IMR-90 (cell line): ENCODE measurements at regions not wholly inside any gene's neighbourhood (a gene's known extent, or its start where the extent isn't known, plus 50 kb on each side); places are given as distances from the start of the nearest gene placed in this dataset.

Source experiments
- ATAC-seq: fragments of 200-7000 bp; cut with Tn5 transposase; 2 replicates; pipeline ENCODE4 v1.9.1; 2020; ENCODE audit warnings: low read depth, mild to moderate bottlenecking, moderate library complexity
- BruUV-seq: library from RNA; stranded (reverse); fragments of 400-500 nt; replicated peaks from 2 replicates; lab custom pipeline; 2021; lab: Mats Ljungman, UMichigan
- CTCF ChIA-PET: fragments of 300-600 bp; formaldehyde crosslinking; extraction: SDS; loops from one replicate; lab custom pipeline; 2021; ENCODE audit warnings: antibody characterized with exemption; lab: Yijun Ruan, JAX
- POLR2A ChIA-PET: fragments of 300-600 bp; sonication (Branson Sonifier 250); formaldehyde crosslinking; loops from one replicate; lab custom pipeline; 2022; ENCODE audit warnings: antibody characterized with exemption; ENCODE audit not compliant: unreplicated experiment; lab: Charles Lee
- DNase-seq: peaks from one replicate; pipeline ENCODE4 v3.0.0; 2013
- H2AFZ ChIP-seq: replicated peaks from 2 replicates; pipeline ENCODE3; 2013; ENCODE audit warnings: low read length, mild to moderate bottlenecking; ENCODE audit not compliant: poor library complexity
- H2AK5ac ChIP-seq: 2 replicates; pipeline ENCODE4 v1.6.1; 2013; ENCODE audit warnings: low read depth, low read length, inconsistent platforms
- H2AK9ac ChIP-seq: replicated peaks from 2 replicates; pipeline ENCODE3; 2013; ENCODE audit warnings: mild to moderate bottlenecking, low read depth, low read length, moderate library complexity; ENCODE audit not compliant: poor library complexity
- H2BK120ac ChIP-seq: 2 replicates; pipeline ENCODE4 v1.6.1; 2013; ENCODE audit warnings: low read depth, low read length, inconsistent platforms
- H2BK15ac ChIP-seq: 3 replicates; pipeline ENCODE4 v1.6.1; 2013; ENCODE audit warnings: low read depth, low read length, inconsistent platforms
- H2BK20ac ChIP-seq: 2 replicates; pipeline ENCODE4 v1.6.1; 2013; ENCODE audit warnings: low read depth, mild to moderate bottlenecking, inconsistent platforms, low read length, moderate library complexity
- H2BK5ac ChIP-seq: 2 replicates; pipeline ENCODE4 v1.6.1; 2013; ENCODE audit warnings: mild to moderate bottlenecking, low read depth, low read length, inconsistent platforms; ENCODE audit not compliant: poor library complexity, severe bottlenecking
- H3K14ac ChIP-seq: replicated peaks from 2 replicates; pipeline ENCODE4 v1.6.1; 2013; ENCODE audit warnings: low read depth, low read length, inconsistent platforms
- H3K18ac ChIP-seq: 2 replicates; pipeline ENCODE4 v1.6.1; 2013; ENCODE audit warnings: low read depth, low read length, control low read depth
- H3K23ac ChIP-seq: 2 replicates; pipeline ENCODE4 v1.6.1; 2013; ENCODE audit warnings: low read depth, low read length, inconsistent platforms
- H3K27ac ChIP-seq: 2 replicates; pipeline ENCODE4 v1.5.1; 2013; ENCODE audit warnings: mild to moderate bottlenecking, control low read depth, low read length; ENCODE audit not compliant: insufficient read depth
- H3K27me3 ChIP-seq: 2 replicates; pipeline ENCODE4 v1.6.1; 2013; ENCODE audit warnings: low read length; ENCODE audit not compliant: control insufficient read depth, insufficient read depth
- H3K36me3 ChIP-seq: 2 replicates; pipeline ENCODE4 v1.6.1; 2013; ENCODE audit warnings: low read length, mixed read lengths; ENCODE audit not compliant: control insufficient read depth, insufficient read depth
- H3K4ac ChIP-seq: 2 replicates; pipeline ENCODE4 v1.6.1; 2013; ENCODE audit warnings: low read depth, low read length, inconsistent platforms
- H3K4me1 ChIP-seq: 2 replicates; pipeline ENCODE4 v1.6.1; 2013; ENCODE audit warnings: low read length, mixed read lengths; ENCODE audit not compliant: control insufficient read depth, insufficient read depth
- H3K4me2 ChIP-seq: 2 replicates; pipeline ENCODE4 v1.6.1; 2013; ENCODE audit warnings: low read depth, mild to moderate bottlenecking, control low read depth, low read length, moderate library complexity
- H3K4me3 ChIP-seq: 2 replicates; pipeline ENCODE4 v1.5.1; 2013; ENCODE audit warnings: low read depth, mild to moderate bottlenecking, control low read depth, low read length, moderate library complexity; ENCODE audit not compliant: insufficient read depth
- H3K56ac ChIP-seq: 2 replicates; pipeline ENCODE4 v1.6.1; 2013; ENCODE audit warnings: low read length, inconsistent platforms; ENCODE audit not compliant: insufficient read depth; ENCODE audit errors: extremely low read depth
- H3K79me1 ChIP-seq, 2 experiments: 2 replicates each; pipeline ENCODE4 v1.6.1; 2013; ENCODE audit warnings: low read length in 2 of 2, inconsistent platforms in 1 of 2, low read depth in 1 of 2
- H3K9ac ChIP-seq: 2 replicates; pipeline ENCODE4 v1.6.1; 2013; ENCODE audit warnings: low read depth, low read length, control low read depth
- H3K9me1 ChIP-seq: 2 replicates; pipeline ENCODE4 v1.6.1; 2013; ENCODE audit warnings: low read length, inconsistent platforms; ENCODE audit not compliant: insufficient read depth
- H3K9me3 ChIP-seq: 2 replicates; pipeline ENCODE4 v1.6.1; 2013; ENCODE audit warnings: low read length; ENCODE audit not compliant: control insufficient read depth, insufficient read depth
- H4K20me1 ChIP-seq: 2 replicates; pipeline ENCODE4 v1.6.1; 2013; ENCODE audit warnings: low read length, inconsistent platforms; ENCODE audit not compliant: insufficient read depth
- H4K5ac ChIP-seq: 2 replicates; pipeline ENCODE4 v1.6.1; 2013; ENCODE audit warnings: mild to moderate bottlenecking, low read depth, low read length, control low read depth
- H4K8ac ChIP-seq, 2 experiments: 2 replicates each; pipeline ENCODE4 v1.6.1; 2013; ENCODE audit warnings: low read depth in 2 of 2, low read length in 2 of 2, control low read depth in 1 of 2, inconsistent platforms in 1 of 2
- H4K91ac ChIP-seq: 2 replicates; pipeline ENCODE4 v1.6.1; 2013; ENCODE audit warnings: low read depth, low read length, inconsistent platforms; ENCODE audit not compliant: insufficient read depth
- BHLHE40 ChIP-seq: fragments of 150-350 bp; IDR thresholded peaks from 2 replicates; pipeline ENCODE4 v1.6.1; 2016; ENCODE audit warnings: mild to moderate bottlenecking, low read depth, low read length
- CEBPB ChIP-seq: IDR thresholded peaks from 2 replicates; pipeline ENCODE4 v1.6.1; 2012; ENCODE audit warnings: low read depth, low read length, improper control_type of control experiment
- CHD1 ChIP-seq: IDR thresholded peaks from 2 replicates; pipeline ENCODE4 v1.6.1; 2012; ENCODE audit warnings: low read depth, low read length, improper control_type of control experiment
- FOS ChIP-seq: fragments of 150-350 bp; IDR thresholded peaks from 2 replicates; pipeline ENCODE4 v1.6.1; 2016; ENCODE audit warnings: low read depth, low read length
- MAFK ChIP-seq: IDR thresholded peaks from 2 replicates; pipeline ENCODE4 v1.6.1; 2012; ENCODE audit warnings: low read depth, low read length, improper control_type of control experiment
- MAZ ChIP-seq: IDR thresholded peaks from 2 replicates; pipeline ENCODE4 v1.6.1; 2012; ENCODE audit warnings: low read depth, mild to moderate bottlenecking, low read length, improper control_type of control experiment, moderate library complexity, borderline replicate concordance
- NFE2L2 ChIP-seq: fragments of 150-350 bp; IDR thresholded peaks from 2 replicates; pipeline ENCODE4 v1.6.1; 2016; ENCODE audit warnings: low read depth, mild to moderate bottlenecking, low read length
- POLR2A ChIP-seq: IDR thresholded peaks from 2 replicates; pipeline ENCODE4 v1.6.1; 2012; ENCODE audit warnings: mild to moderate bottlenecking, low read depth, low read length
- RAD21 ChIP-seq: IDR thresholded peaks from 2 replicates; pipeline ENCODE4 v1.6.1; 2012; ENCODE audit warnings: low read length, improper control_type of control experiment
- RCOR1 ChIP-seq: IDR thresholded peaks from 2 replicates; pipeline ENCODE4 v1.6.1; 2012; ENCODE audit warnings: mild to moderate bottlenecking, low read length, improper control_type of control experiment; ENCODE audit not compliant: insufficient replicate concordance
- RFX5 ChIP-seq: IDR thresholded peaks from 2 replicates; pipeline ENCODE4 v1.8.0; 2012; ENCODE audit warnings: low read depth, mild to moderate bottlenecking, low read length, moderate library complexity
- SMC3 ChIP-seq: fragments of 150-350 bp; IDR thresholded peaks from 2 replicates; pipeline ENCODE4 v1.6.1; 2016; ENCODE audit warnings: low read depth, mild to moderate bottlenecking, antibody characterized with exemption, low read length, moderate library complexity
- WGBS, 2 experiments: methylation state at CpG; one replicate each; pipeline versions ENCODE4 v1.1.5 to v1.1.7; 2013; ENCODE audit warnings: missing lambda C conversion rate in 2 of 2; ENCODE audit not compliant: insufficient read length in 1 of 2; ENCODE audit errors: extremely low coverage in 2 of 2; 5-methylcytosine and 5-hydroxymethylcytosine counted together
- dilution Hi-C: fragments of 300-500 bp; cut with HindIII; formaldehyde crosslinking; loops from one replicate; pipeline ENCODE4 v1.14.3; 2018; ENCODE audit warnings: low sequenced_read_pairs; ENCODE audit not compliant: unreplicated experiment
- in situ Hi-C: fragments of 300-500 bp; cut with MboI; formaldehyde crosslinking; loops from 3 replicates; pipeline ENCODE4 v1.14.3; 2019; ENCODE audit warnings: low sequenced_read_pairs, inconsistent platforms, mixed read lengths
- intact Hi-C: fragments of 100-400 bp; cut with micrococcal nuclease; formaldehyde crosslinking; loops from 2 replicates; pipeline ENCODE4 v1.10.0; 2022
- TF ChIP-seq, protein P1 (sequence below): fragments of 150-350 bp; IDR thresholded peaks from 2 replicates; pipeline ENCODE4 v1.6.1; 2017; ENCODE audit warnings: mild to moderate bottlenecking, antibody characterized with exemption, low read length, low read depth
- TF ChIP-seq, protein P2 (sequence below): conservative IDR thresholded peaks from 2 replicates; pipeline ENCODE4 v1.5.1; 2012; ENCODE audit warnings: mild to moderate bottlenecking, low read depth, low read length, improper control_type of control experiment
- TF ChIP-seq, protein P3 (sequence below): fragments of 150-350 bp; IDR thresholded peaks from 2 replicates; pipeline ENCODE4 v1.6.1; 2016; ENCODE audit warnings: low read depth, mild to moderate bottlenecking, low read length, moderate library complexity, borderline replicate concordance

DNA sequence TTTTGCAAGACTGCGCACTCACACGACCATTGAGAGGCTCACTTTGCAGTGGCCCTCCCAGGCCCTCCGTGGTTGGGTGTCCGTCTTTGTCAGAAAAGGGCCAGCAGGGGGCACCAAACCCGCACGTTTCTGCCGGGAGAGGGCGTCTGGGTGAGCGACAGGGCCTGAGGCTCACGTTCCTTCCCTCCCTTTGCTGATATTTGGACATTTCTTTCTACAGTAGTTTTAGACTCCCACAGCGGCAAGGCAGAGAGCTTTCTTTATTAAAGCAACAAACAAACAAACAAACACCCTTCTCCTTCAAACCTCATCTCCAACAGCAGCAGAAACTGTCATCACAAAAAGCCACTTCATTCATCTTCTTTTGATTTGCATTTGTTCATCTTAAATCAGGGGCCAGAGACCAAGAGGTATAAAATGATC lies 79.2 kb upstream of the WDR26 start:
- H2AFZ ChIP-seq: peak overlapping the region; percentile 2
- peaks cover 15% of the 10 kb centered on the region for H3K4me1 ChIP-seq
- H3K56ac ChIP-seq: no peak overlapping the region
- no peaks in the 10 kb centered on the region for H3K36me3 ChIP-seq
- no peak overlapping the region for H3K18ac ChIP-seq
- CTCF ChIA-PET: interaction anchor here (0.6 to 4.6 kb wide), 11 partner anchors 10 to 412 kb away, joined by 3 to 41 read pairs (median 4); no protein-coding TSS in a partner anchor
- intact Hi-C loops: loop anchor here (1.0 kb wide), 3 partner anchors 131 to 409 kb away; no protein-coding TSS in a partner anchor
- no peak overlapping the region for H3K4me2 ChIP-seq
- peak overlapping the region; percentile 80; the same call in 1 of the 2 replicates for H2BK20ac ChIP-seq
- H3K14ac ChIP-seq: no peak overlapping the region
- ATAC-seq (peak; percentile 82), DNase-seq (peak; percentile 74)
- H3K4me3 ChIP-seq: no peak overlapping the region
- H3K9me3 ChIP-seq: no peaks in the 10 kb centered on the region
- H2BK5ac ChIP-seq: no peak overlapping the region
- H3K23ac ChIP-seq: no peak overlapping the region
- H4K8ac ChIP-seq: peak overlapping the region in 1 of 2 experiments; percentile 30; a peak in 1 of 4 replicates
- POLR2A ChIA-PET: no interaction called here
- H4K91ac ChIP-seq: no peak overlapping the region; the same call in 1 of the 2 replicates
- in situ Hi-C loops: loop anchor here (5.0 kb wide), 2 partner anchors 339 to 414 kb away; partner anchors contain the start of gene DNAH14
- H4K20me1 ChIP-seq: no peaks in the 10 kb centered on the region
- WGBS, 2 experiments: 0% methylated on average over 8 of the region's 11 CpGs; no CpG with 5 or more reads in 1 of the 2 experiments
- H2AK5ac ChIP-seq: no peak overlapping the region
- peak overlapping the region; percentile 43; the same call in 1 of the 2 replicates for H3K4ac ChIP-seq
- 0 out of 4 replicates have a peak, but pooled peaks cover 0 to 4% of the 10 kb centered on the region in 2 experiments for H3K79me1 ChIP-seq
- H3K27me3 ChIP-seq: no peaks in the 10 kb centered on the region
- no peak overlapping the region for H4K5ac ChIP-seq
- H2AK9ac ChIP-seq: no peak overlapping the region
- H2BK120ac ChIP-seq: peak overlapping the region; percentile 80; the same call in 1 of the 2 replicates
- no peak overlapping the region for H2BK15ac ChIP-seq
- no peak overlapping the region for H3K9ac ChIP-seq
- H3K9me1 ChIP-seq: peaks cover 10% of the 10 kb centered on the region
- H3K27ac ChIP-seq: no peak overlapping the region
- BruUV-seq: no TSS peak
- dilution Hi-C loops: loop anchor here (10.0 kb wide), 1 partner anchor 71 kb away; no protein-coding TSS in a partner anchor
- TF ChIP-seq RAD21 (peak; percentile 99), POLR2A (peak; percentile 53; the same call in 1 of the 2 replicates), NFE2L2 (no peak), SMC3 (peak; percentile 97), FOS (no peak), RCOR1 (no peak), RFX5 (no peak), CHD1 (peak; percentile 75; the same call in 1 of the 2 replicates), CEBPB (no peak), MAZ (peak; percentile 74; the same call in 1 of the 2 replicates), MAFK (0 out of 2 replicates have a peak, but pooled peaks have one; percentile 28), BHLHE40 (peak; percentile 92)
- TF ChIP-seq, protein P1, sequence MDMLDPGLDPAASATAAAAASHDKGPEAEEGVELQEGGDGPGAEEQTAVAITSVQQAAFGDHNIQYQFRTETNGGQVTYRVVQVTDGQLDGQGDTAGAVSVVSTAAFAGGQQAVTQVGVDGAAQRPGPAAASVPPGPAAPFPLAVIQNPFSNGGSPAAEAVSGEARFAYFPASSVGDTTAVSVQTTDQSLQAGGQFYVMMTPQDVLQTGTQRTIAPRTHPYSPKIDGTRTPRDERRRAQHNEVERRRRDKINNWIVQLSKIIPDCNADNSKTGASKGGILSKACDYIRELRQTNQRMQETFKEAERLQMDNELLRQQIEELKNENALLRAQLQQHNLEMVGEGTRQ: no peak
- TF ChIP-seq, protein P2, sequence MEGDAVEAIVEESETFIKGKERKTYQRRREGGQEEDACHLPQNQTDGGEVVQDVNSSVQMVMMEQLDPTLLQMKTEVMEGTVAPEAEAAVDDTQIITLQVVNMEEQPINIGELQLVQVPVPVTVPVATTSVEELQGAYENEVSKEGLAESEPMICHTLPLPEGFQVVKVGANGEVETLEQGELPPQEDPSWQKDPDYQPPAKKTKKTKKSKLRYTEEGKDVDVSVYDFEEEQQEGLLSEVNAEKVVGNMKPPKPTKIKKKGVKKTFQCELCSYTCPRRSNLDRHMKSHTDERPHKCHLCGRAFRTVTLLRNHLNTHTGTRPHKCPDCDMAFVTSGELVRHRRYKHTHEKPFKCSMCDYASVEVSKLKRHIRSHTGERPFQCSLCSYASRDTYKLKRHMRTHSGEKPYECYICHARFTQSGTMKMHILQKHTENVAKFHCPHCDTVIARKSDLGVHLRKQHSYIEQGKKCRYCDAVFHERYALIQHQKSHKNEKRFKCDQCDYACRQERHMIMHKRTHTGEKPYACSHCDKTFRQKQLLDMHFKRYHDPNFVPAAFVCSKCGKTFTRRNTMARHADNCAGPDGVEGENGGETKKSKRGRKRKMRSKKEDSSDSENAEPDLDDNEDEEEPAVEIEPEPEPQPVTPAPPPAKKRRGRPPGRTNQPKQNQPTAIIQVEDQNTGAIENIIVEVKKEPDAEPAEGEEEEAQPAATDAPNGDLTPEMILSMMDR: peak; percentile 98
- TF ChIP-seq, protein P3, sequence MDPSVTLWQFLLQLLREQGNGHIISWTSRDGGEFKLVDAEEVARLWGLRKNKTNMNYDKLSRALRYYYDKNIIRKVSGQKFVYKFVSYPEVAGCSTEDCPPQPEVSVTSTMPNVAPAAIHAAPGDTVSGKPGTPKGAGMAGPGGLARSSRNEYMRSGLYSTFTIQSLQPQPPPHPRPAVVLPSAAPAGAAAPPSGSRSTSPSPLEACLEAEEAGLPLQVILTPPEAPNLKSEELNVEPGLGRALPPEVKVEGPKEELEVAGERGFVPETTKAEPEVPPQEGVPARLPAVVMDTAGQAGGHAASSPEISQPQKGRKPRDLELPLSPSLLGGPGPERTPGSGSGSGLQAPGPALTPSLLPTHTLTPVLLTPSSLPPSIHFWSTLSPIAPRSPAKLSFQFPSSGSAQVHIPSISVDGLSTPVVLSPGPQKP: no peak
